A549 (cell line): ENCODE measurements at regions not wholly inside any gene's neighbourhood (a gene's known extent, or its start where the extent isn't known, plus 50 kb on each side); places are given as distances from the start of the nearest gene placed in this dataset.

ENCODE experiments used
- ATAC-seq, 2 experiments: fragments of 200-7000 bp in 1 of 2; fragments of >200 bp in 1 of 2; cut with Nextera tagmentation in 1 of 2; cut with Tn5 transposase in 1 of 2; 3 replicates each; pipeline versions ENCODE4 v1.8.0 to v1.9.1; 2018 to 2020; ENCODE audit warnings: mild to moderate bottlenecking in 1 of 2, moderate library complexity in 1 of 2
- CTCF ChIA-PET: fragments of 300-600 bp; sonication (Branson Sonifier 250); formaldehyde crosslinking; extraction: SDS; loops from one replicate; lab custom pipeline; 2021; ENCODE audit warnings: antibody characterized with exemption, inconsistent platforms; lab: Yijun Ruan, JAX
- POLR2A ChIA-PET: fragments of 350-600 bp; formaldehyde crosslinking; extraction: SDS; loops from one replicate; lab custom pipeline; 2021; ENCODE audit warnings: antibody characterized with exemption, inconsistent platforms; lab: Yijun Ruan, JAX
- DNase-seq, 2 experiments: peaks; one replicate each; pipeline versions ENCODE4 v3.0.0 to v3.0.0-alpha.2; 2011 to 2016; ENCODE audit warnings: low read depth in 1 of 2, low spot score in 1 of 2
- FAIRE-seq: peaks from 2 replicates; lab custom pipeline; 2011; peaks lifted over from hg19 to GRCh38; lab: Jason Lieb, UNC
- H3K27ac ChIP-seq, 2 experiments: fragments of >200 bp; sonication (Bioruptor Twin); formaldehyde crosslinking; 3 replicates each; pipeline ENCODE4 v1.5.1; 2016 to 2017
- H3K4me1 ChIP-seq: fragments of >200 bp; sonication (Bioruptor Twin); formaldehyde crosslinking; 3 replicates; pipeline ENCODE4 v1.6.1; 2016
- H3K4me2 ChIP-seq: fragments of >200 bp; sonication (Bioruptor Twin); formaldehyde crosslinking; 3 replicates; pipeline ENCODE4 v1.6.1; 2016
- H3K4me3 ChIP-seq: fragments of >200 bp; sonication (Bioruptor Twin); formaldehyde crosslinking; 3 replicates; pipeline ENCODE4 v1.5.1; 2016
- H3K9me3 ChIP-seq: fragments of >200 bp; sonication (Bioruptor Twin); formaldehyde crosslinking; 3 replicates; pipeline ENCODE4 v1.6.1; 2016
- CHD2 ChIP-seq: fragments of 150-350 bp; IDR thresholded peaks from 2 replicates; pipeline ENCODE4 v1.6.1; 2014; ENCODE audit warnings: low read length; ENCODE audit not compliant: partially characterized antibody
- CHD4 ChIP-seq: fragments of 200-600 bp; sonication (generic); IDR thresholded peaks from 2 replicates; pipeline ENCODE4 v1.6.1; 2016; ENCODE audit warnings: antibody characterized with exemption, mild to moderate bottlenecking, borderline replicate concordance
- CTCF ChIP-seq: fragments of >200 bp; sonication (Bioruptor Twin); formaldehyde crosslinking; IDR thresholded peaks from 3 replicates; pipeline ENCODE4 v1.5.1; 2016
- FOSB ChIP-seq: fragments of 250-450 bp; sonication (Bioruptor Pico); IDR thresholded peaks from 2 replicates; pipeline ENCODE4 v1.5.0; 2020; ENCODE audit warnings: mild to moderate bottlenecking, moderate library complexity
- HMGXB4 ChIP-seq: fragments of 250-450 bp; sonication (Bioruptor Pico); IDR thresholded peaks from 2 replicates; pipeline ENCODE4 v1.5.0; 2021; ENCODE audit warnings: mild to moderate bottlenecking, moderate library complexity, borderline replicate concordance
- MYC ChIP-seq: IDR thresholded peaks from 2 replicates; pipeline ENCODE4 v1.6.1; 2012; ENCODE audit warnings: mild to moderate bottlenecking, inconsistent platforms, low read length, improper control_type of control experiment, borderline replicate concordance
- PBX3 ChIP-seq: IDR thresholded peaks from 2 replicates; pipeline ENCODE4 v1.6.1; 2012
- POLR2AphosphoS2 ChIP-seq: conservative IDR thresholded peaks from 2 replicates; pipeline ENCODE4 v1.6.1; 2012; ENCODE audit warnings: low read length, improper control_type of control experiment, inconsistent platforms
- RARB ChIP-seq: fragments of 250-450 bp; sonication (Bioruptor Pico); IDR thresholded peaks from 2 replicates; pipeline ENCODE4 v1.8.0; 2021; ENCODE audit warnings: mild to moderate bottlenecking, moderate library complexity
- TFCP2L1 ChIP-seq: fragments of 250-450 bp; sonication (Bioruptor Pico); IDR thresholded peaks from 2 replicates; pipeline ENCODE4 v1.5.0; 2021; ENCODE audit warnings: mild to moderate bottlenecking
- USF2 ChIP-seq: fragments of 450-650 bp; IDR thresholded peaks from 2 replicates; pipeline ENCODE4 v1.6.1; 2014; ENCODE audit warnings: antibody characterized with exemption
- ZFP36 ChIP-seq: fragments of 450-650 bp; IDR thresholded peaks from 2 replicates; pipeline ENCODE4 v1.6.1; 2014; ENCODE audit warnings: borderline replicate concordance; ENCODE audit not compliant: partially characterized antibody
- ZSCAN20 ChIP-seq: fragments of 250-450 bp; sonication (Bioruptor Pico); IDR thresholded peaks from 2 replicates; pipeline ENCODE4 v1.8.0; 2022; ENCODE audit warnings: mild to moderate bottlenecking, moderate library complexity
- WGBS: methylation state at CpG from one replicate; pipeline ENCODE4 v1.1.6; 2017; ENCODE audit errors: missing lambda C conversion rate; 5-methylcytosine and 5-hydroxymethylcytosine counted together
- TF ChIP-seq, protein P1 (sequence below): IDR thresholded peaks from 2 replicates; pipeline ENCODE4 v1.6.1; 2012

DNA sequence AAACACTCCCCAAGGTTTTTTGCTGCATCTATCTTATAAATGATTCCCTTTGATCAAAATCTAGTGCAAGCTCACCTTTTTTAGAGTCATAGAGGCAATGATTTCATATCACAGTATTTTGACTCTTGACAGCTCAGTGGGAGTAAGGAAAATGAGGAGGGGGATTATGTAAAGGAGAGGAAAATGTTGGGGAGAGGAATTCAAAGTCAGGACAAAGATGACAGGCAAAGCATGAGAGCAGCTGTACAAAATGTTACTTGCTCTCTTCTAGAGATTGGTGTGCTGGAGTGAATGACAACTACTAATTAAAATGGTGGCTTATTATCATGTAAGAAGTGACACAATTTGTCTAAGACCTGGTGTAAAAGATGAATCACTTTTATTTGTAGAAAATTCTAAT lies 644.6 kb upstream of the CHORDC1 start:
- CTCF ChIA-PET, result no interaction called here
- TF ChIP-seq CTCF (no peak), ZFP36 (no peak), USF2 (no peak), RARB (CRISPR knock-in tag) (no peak), PBX3 (no peak)
- DNase-seq (no peak), FAIRE-seq (no peak), ATAC-seq (no peak)
- POLR2A ChIA-PET, result no interaction called here
- H3K4me1 ChIP-seq, result no peaks in the 10 kb centered on the region
- H3K27ac ChIP-seq, result no peak overlapping the region
- H3K4me3 ChIP-seq, result no peak overlapping the region
- no peaks in the 10 kb centered on the region for H3K9me3 ChIP-seq
- no peak overlapping the region for H3K4me2 ChIP-seq

DNA sequence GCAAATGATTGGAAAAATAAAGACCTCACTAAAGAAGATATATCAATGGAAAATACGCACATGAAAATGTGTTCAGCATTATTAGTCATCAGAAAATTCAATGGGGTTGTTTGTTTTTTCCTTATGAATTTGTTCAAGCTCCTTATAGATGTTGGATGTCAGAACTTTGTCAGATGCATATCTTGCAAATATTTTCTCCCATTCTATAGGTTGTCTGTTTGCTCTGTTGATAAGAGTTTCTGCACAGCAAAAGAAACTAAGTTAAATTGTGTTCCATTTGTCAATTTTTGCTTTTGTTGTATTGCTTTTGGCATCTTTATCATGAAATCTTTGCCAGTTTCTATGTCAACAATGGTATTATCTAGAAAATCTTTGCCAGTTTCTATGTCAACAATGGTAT lies 633.9 kb upstream of the CHORDC1 start:
- POLR2A ChIA-PET, result no interaction called here
- ATAC-seq, result no peak
- WGBS, result 17% methylated on average over 1 of the region's 1 CpG
- Histone ChIP-seq H3K9me3 (no peaks in the 10 kb centered on the region), H3K4me1 (no peaks in the 10 kb centered on the region), H3K27ac (no peak overlapping the region), H3K4me3 (no peak overlapping the region), H3K4me2 (no peak overlapping the region)
- CTCF ChIA-PET, result no interaction called here
- FAIRE-seq, result no peak
- DNase-seq, result no peak
- TF ChIP-seq CHD4, result no peak
- TF ChIP-seq FOSB (CRISPR knock-in tag), result no peak
- TF ChIP-seq ZSCAN20 (CRISPR knock-in tag), result no peak
- no peak for TF ChIP-seq TFCP2L1 (CRISPR knock-in tag)
- no peak for TF ChIP-seq PBX3
- TF ChIP-seq MYC, result no peak
- no peak for TF ChIP-seq HMGXB4 (CRISPR knock-in tag)
- TF ChIP-seq USF2, result no peak
- TF ChIP-seq, protein P1, sequence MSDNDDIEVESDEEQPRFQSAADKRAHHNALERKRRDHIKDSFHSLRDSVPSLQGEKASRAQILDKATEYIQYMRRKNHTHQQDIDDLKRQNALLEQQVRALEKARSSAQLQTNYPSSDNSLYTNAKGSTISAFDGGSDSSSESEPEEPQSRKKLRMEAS, result no peak

DNA sequence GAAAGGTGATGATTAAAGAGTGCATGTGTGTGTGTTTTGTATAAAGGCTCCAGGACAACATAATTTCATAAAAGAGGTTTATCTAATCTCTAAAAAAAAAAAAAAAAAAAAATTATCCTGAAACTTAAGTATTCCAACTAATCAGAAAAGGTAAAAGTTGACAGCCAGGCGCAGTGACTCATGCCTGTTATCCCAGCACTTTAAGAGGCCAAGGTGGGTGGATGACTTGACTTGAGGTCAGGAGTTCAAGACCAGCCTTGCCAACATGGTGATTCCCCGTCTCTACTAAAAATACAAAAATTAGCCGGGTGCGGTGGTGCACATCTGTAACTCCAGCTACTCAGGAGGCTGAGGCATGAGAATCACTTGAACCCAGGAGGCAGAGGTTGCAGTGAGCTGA lies 632.7 kb upstream of the CHORDC1 start:
- TF ChIP-seq POLR2AphosphoS2 (no peak), CHD2 (no peak)
- Histone ChIP-seq H3K27ac (no peak overlapping the region), H3K9me3 (no peaks in the 10 kb centered on the region), H3K4me3 (no peak overlapping the region), H3K4me2 (no peak overlapping the region), H3K4me1 (no peaks in the 10 kb centered on the region)
- DNase-seq (no peak), FAIRE-seq (no peak), ATAC-seq (no peak)
- CTCF ChIA-PET, result no interaction called here
- WGBS, result 66% methylated on average over 4 of the region's 4 CpGs
- POLR2A ChIA-PET, result no interaction called here
